ENCODE measurements at regions not wholly inside any gene's neighbourhood (a gene's known extent, or its start where the extent isn't known, plus 50 kb on each side); places are given as distances from the start of the nearest gene placed in this dataset.

DNA sequence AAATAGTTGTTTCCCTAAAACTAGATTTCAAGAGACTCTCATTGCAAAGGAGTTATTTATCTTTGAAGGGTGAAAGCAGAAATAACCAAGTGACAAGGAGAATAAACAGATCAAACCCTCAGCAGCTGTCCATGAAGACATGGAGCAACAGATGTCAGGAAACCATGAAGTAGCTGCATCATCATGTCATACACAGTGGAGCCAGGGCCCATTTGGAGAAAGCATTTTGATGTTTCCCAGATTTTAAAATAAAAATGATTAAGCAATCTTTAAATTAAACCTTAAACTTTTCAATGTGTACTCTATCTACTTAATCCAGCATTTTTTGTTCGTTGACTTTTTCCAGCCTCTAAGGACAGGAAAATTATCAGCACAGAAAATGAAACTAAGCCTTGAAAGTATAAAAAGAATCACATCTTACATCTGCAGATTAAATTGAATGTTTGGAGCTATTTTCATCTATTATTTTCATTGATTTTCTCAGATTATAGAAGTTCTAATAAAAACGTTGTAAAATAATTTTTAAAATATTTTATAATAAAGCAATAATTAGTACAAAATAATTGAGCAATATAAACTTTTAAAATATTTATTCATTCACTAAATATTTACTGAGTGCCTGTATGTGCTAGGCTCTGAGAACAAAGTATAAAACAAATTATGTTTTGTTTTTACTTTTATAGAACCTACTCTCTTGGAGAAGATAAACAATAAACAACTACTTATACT lies 860.1 kb downstream of the BCL11A start:
- no peak overlapping the region for H3K9ac ChIP-seq (replicated peaks in 1 of 4; ENCODE audit: extremely low read depth in 1 of 4, low read depth in 3 of 4, low read length in 3 of 4)
- ChIA-PET CTCF (ENCODE audit: partially characterized antibody) (interaction anchor here (1.2 kb wide), 1 partner anchor 34 kb away, joined by 3 read pairs; no protein-coding TSS in a partner anchor), POLR2A (ENCODE audit: partially characterized antibody) (no interaction called here)
- no peak overlapping the region for H3K4ac ChIP-seq (replicated peaks; ENCODE audit: insufficient read length, low read depth, low read length)
- no peak overlapping the region for H2BK12ac ChIP-seq (ENCODE audit: low read depth, low read length)
- H2BK20ac ChIP-seq (ENCODE audit: low read length), result no peak overlapping the region
- H4K20me1 ChIP-seq (replicated peaks in 1 of 2; ENCODE audit: control insufficient read depth in 1 of 2, insufficient read depth in 2 of 2, low read length in 2 of 2), result no peaks in the 10 kb centered on the region
- no peak overlapping the region for H2BK15ac ChIP-seq (ENCODE audit: low read length)
- H2BK5ac ChIP-seq (ENCODE audit: low read depth, low read length), result no peak overlapping the region
- H3K23ac ChIP-seq (ENCODE audit: insufficient read length), result no peak overlapping the region
- H3K56ac ChIP-seq (replicated peaks; ENCODE audit: insufficient read length, low read depth, low read length), result no peak overlapping the region
- H3K4me2 ChIP-seq (ENCODE audit: insufficient read depth in 1 of 2, low read depth in 2 of 2, low read length in 2 of 2), result no peak overlapping the region
- 94% methylated on average over 2 of the region's 2 CpGs; no CpG with 5 or more reads in 1 of the 2 experiments for WGBS, 2 experiments (ENCODE audit: extremely low coverage in 1 of 2, insufficient coverage in 1 of 2, insufficient read length in 1 of 2, insufficient replicate concordance in 2 of 2, low coverage in 1 of 2, low lambda C conversion rate in 2 of 2, missing lambda C conversion rate in 1 of 2)
- H3K18ac ChIP-seq (ENCODE audit: extremely low read depth, low read length), result no peak overlapping the region
- no peaks in the 10 kb centered on the region for H3K9me3 ChIP-seq (ENCODE audit: insufficient read depth in 2 of 2, low read depth in 1 of 2, low read length in 1 of 2)
- H3K36me3 ChIP-seq (ENCODE audit: control insufficient read depth in 2 of 4, insufficient read depth in 4 of 4, low read length in 3 of 4), result no peaks in the 10 kb centered on the region
- H2BK120ac ChIP-seq (replicated peaks; ENCODE audit: low read depth, low read length), result no peak overlapping the region
- no peaks in the 10 kb centered on the region for H3K27me3 ChIP-seq (replicated peaks in 1 of 4; ENCODE audit: control insufficient read depth in 3 of 4, extremely low read depth in 1 of 4, insufficient read depth in 3 of 4, low read length in 3 of 4)
- no peaks in the 10 kb centered on the region for H3K79me1 ChIP-seq (ENCODE audit: low read depth, low read length)
- no peak overlapping the region for H4K91ac ChIP-seq (replicated peaks; ENCODE audit: insufficient read length, low read length)
- H4K5ac ChIP-seq (ENCODE audit: insufficient read length, low read depth, low read length), result no peak overlapping the region
- no peak overlapping the region for H3K4me3 ChIP-seq (ENCODE audit: extremely low read depth in 1 of 4, insufficient read depth in 2 of 4, low read depth in 3 of 4, low read length in 4 of 4)
- H3K79me2 ChIP-seq (ENCODE audit: control insufficient read depth in 1 of 2, insufficient read depth in 2 of 2, low read length in 2 of 2), result no peaks in the 10 kb centered on the region
- no peak overlapping the region for H4K8ac ChIP-seq (ENCODE audit: extremely low read depth, insufficient read depth, low read length)
- TF ChIP-seq KDM4A (IDR thresholded peaks at IDR 0.05; ENCODE audit: low read depth, low read length, severe bottlenecking) (no peak), SP2 (IDR thresholded peaks at IDR 0.05; ENCODE audit: low read length) (no peak), JUND (IDR thresholded peaks at IDR 0.05; ENCODE audit: low read length) (no peak), PHF8 (conservative IDR thresholded peaks at IDR 0.05; ENCODE audit: low read depth, low read length) (no peak), RAD21 (IDR thresholded peaks at IDR 0.05 in 1 of 2, conservative IDR thresholded peaks at IDR 0.05 in 1 of 2; ENCODE audit: low read depth in 2 of 2, low read length in 2 of 2) (no peak), RBBP5 (IDR thresholded peaks at IDR 0.05; ENCODE audit: borderline replicate concordance, low read depth, low read length) (no peak)
- H3K14ac ChIP-seq (ENCODE audit: insufficient read length), result no peak overlapping the region
- DNase-seq (ENCODE audit: low read depth in 1 of 2, low spot score in 2 of 2) (no peak), FAIRE-seq (no peak)
- no peak overlapping the region for H2AFZ ChIP-seq (ENCODE audit: low read length)
- no peak overlapping the region for H3K27ac ChIP-seq (ENCODE audit: low read depth, low read length)
- no peaks in the 10 kb centered on the region; a peak in 1 of 7 replicates for H3K4me1 ChIP-seq (replicated peaks in 1 of 4; ENCODE audit: control insufficient read depth in 3 of 4, insufficient read depth in 4 of 4, low read length in 3 of 4)
- H2AK5ac ChIP-seq (ENCODE audit: low read depth, low read length), result no peak overlapping the region
- no peaks in the 10 kb centered on the region for H3K23me2 ChIP-seq (ENCODE audit: low read depth, low read length)
